ENCODE measurements at regions not wholly inside any gene's neighbourhood (a gene's known extent, or its start where the extent isn't known, plus 50 kb on each side); places are given as distances from the start of the nearest gene placed in this dataset.

DNA sequence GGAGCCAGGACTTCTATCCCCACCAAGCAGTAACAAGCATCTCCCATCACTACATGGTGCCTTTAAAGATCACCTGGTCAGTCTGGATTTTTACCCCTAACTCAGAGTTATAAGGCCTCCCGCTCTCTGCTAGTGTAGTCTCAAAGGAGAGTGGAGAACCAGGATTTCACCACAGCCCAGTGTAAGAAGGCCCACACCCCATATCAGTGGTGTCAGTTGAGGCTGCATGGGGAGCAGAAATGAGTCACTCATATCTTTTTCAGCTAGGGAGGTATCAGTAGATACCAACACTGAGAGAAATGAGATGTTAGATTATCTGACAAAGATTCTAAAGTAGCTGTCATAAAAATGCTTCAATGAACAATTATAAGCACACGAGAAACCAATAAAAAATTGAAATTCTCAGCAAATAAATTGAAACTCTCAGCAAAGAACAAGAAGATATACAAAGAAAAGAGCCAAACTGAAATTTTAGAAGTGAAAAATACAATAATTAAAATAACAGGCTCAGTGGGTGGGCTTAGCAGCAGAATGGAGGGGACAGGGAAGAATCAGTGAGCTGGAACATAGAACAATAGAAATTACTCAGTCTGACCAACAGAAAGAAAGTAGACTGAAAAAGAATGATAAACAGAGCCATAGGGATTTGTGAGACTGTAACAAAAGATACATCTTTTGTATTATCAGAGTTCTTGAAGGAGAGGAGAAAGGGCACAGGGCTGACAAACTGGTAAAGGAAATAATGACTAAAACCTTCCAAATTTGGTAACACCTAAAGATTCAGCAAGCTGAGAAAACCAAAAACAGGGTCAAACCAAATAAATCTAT lies 257.7 kb downstream of the ANAPC1 start:
- TF ChIP-seq, protein P1, sequence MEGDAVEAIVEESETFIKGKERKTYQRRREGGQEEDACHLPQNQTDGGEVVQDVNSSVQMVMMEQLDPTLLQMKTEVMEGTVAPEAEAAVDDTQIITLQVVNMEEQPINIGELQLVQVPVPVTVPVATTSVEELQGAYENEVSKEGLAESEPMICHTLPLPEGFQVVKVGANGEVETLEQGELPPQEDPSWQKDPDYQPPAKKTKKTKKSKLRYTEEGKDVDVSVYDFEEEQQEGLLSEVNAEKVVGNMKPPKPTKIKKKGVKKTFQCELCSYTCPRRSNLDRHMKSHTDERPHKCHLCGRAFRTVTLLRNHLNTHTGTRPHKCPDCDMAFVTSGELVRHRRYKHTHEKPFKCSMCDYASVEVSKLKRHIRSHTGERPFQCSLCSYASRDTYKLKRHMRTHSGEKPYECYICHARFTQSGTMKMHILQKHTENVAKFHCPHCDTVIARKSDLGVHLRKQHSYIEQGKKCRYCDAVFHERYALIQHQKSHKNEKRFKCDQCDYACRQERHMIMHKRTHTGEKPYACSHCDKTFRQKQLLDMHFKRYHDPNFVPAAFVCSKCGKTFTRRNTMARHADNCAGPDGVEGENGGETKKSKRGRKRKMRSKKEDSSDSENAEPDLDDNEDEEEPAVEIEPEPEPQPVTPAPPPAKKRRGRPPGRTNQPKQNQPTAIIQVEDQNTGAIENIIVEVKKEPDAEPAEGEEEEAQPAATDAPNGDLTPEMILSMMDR (conservative IDR thresholded peaks at IDR 0.05; ENCODE audit: low read length) = no peak
- no peak for TF ChIP-seq EZH2phosphoT487 (IDR thresholded peaks at IDR 0.05; ENCODE audit: borderline replicate concordance, low read depth, low read length)
